K562 (cell line): ENCODE measurements at regions not wholly inside any gene's neighbourhood (a gene's known extent, or its start where the extent isn't known, plus 50 kb on each side); places are given as distances from the start of the nearest gene placed in this dataset.

Experiments
- ATAC-seq: fragments of 200-7000 bp; cut with Tn5 transposase; 3 replicates; pipeline ENCODE4 v1.9.1; 2020; ENCODE audit warnings: moderate library complexity
- BruUV-seq: library from RNA; stranded (reverse); fragments of 400-500 nt; replicated peaks from 2 replicates; lab custom pipeline; 2021; lab: Mats Ljungman, UMichigan
- CTCF ChIA-PET: fragments of 300-600 bp; formaldehyde crosslinking; extraction: SDS; loops from one replicate; lab custom pipeline; 2021; ENCODE audit warnings: low intra/inter-chr PET ratio; lab: Yijun Ruan, JAX
- POLR2A ChIA-PET: fragments of 300-600, 350-650 bp; sonication (Branson Sonifier 250); formaldehyde crosslinking; extraction: SDS; loops from one replicate; lab custom pipeline; 2021; ENCODE audit warnings: antibody characterized with exemption, inconsistent platforms; lab: Yijun Ruan, JAX
- DNase-seq, 4 experiments: peaks; one replicate each; pipeline versions ENCODE4 v3.0.0 to v3.0.0-alpha.2; 2011 to 2018; ENCODE audit warnings: low spot score in 3 of 4, mixed read lengths in 3 of 4; ENCODE audit errors: extremely low read depth in 1 of 4
- FAIRE-seq: peaks from 2 replicates; lab custom pipeline; 2011; peaks lifted over from hg19 to GRCh38; lab: Jason Lieb, UNC
- H2AFZ ChIP-seq: 2 replicates; pipeline ENCODE4 v1.6.0; 2011; ENCODE audit warnings: low read depth, low read length, control low read depth, inconsistent platforms
- H3K27ac ChIP-seq: fragments of 200-600 bp; 3 replicates; pipeline ENCODE4 v1.8.0; 2011; ENCODE audit warnings: low read depth, mild to moderate bottlenecking, control low read depth, inconsistent platforms, low read length, moderate library complexity, mixed read lengths; ENCODE audit errors: extremely low read depth
- H3K27me3 ChIP-seq, 2 experiments: fragments of 300-600 bp in 1 of 2; 2 replicates in 1 of 2; 3 replicates in 1 of 2; pipeline versions ENCODE4 v1.6.0 to v1.8.0; 2011; ENCODE audit warnings: inconsistent platforms in 2 of 2, low read length in 2 of 2, mild to moderate bottlenecking in 1 of 2, mixed read lengths in 1 of 2, moderate library complexity in 1 of 2; ENCODE audit not compliant: control insufficient read depth in 2 of 2, insufficient read depth in 2 of 2
- H3K36me3 ChIP-seq: fragments of 300-600 bp; 3 replicates; pipeline ENCODE4 v1.8.0; 2011; ENCODE audit warnings: mild to moderate bottlenecking, low read length, inconsistent platforms; ENCODE audit not compliant: control insufficient read depth, insufficient read depth
- H3K4me1 ChIP-seq, 2 experiments: fragments of 200-600 bp in 1 of 2; replicated peaks in 1 of 2; 2 replicates in 1 of 2; 3 replicates in 1 of 2; pipeline versions ENCODE4 v1.5.1 to v1.8.0; 2011; ENCODE audit warnings: inconsistent platforms in 2 of 2, low read length in 2 of 2, mild to moderate bottlenecking in 1 of 2, mixed read lengths in 1 of 2, moderate library complexity in 1 of 2; ENCODE audit not compliant: control insufficient read depth in 2 of 2, insufficient read depth in 2 of 2
- H3K4me2 ChIP-seq: 2 replicates; pipeline ENCODE4 v1.6.1; 2011; ENCODE audit warnings: low read length, control low read depth, inconsistent platforms, mixed read lengths; ENCODE audit not compliant: insufficient read depth
- H3K4me3 ChIP-seq: fragments of 200-600 bp; sonication (generic), shearing (Covaris generic); 2 replicates; pipeline ENCODE4 v1.5.1; 2016; ENCODE audit warnings: control low read depth, inconsistent platforms
- H3K79me2 ChIP-seq: fragments of 200-600 bp; 3 replicates; pipeline ENCODE4 v1.8.0; 2011; ENCODE audit warnings: low read length, inconsistent platforms; ENCODE audit not compliant: control insufficient read depth, insufficient read depth
- H3K9ac ChIP-seq, 2 experiments: 2 replicates each; pipeline versions ENCODE4 v1.6.0 to v1.6.1; 2011; ENCODE audit warnings: low read depth in 2 of 2, low read length in 2 of 2, control low read depth in 1 of 2, inconsistent platforms in 1 of 2, mild to moderate bottlenecking in 1 of 2, mixed read lengths in 1 of 2; ENCODE audit not compliant: insufficient read depth in 1 of 2
- H3K9me1 ChIP-seq: one replicate; pipeline ENCODE4 v1.6.0; 2011; ENCODE audit warnings: inconsistent platforms, mild to moderate bottlenecking, low read length, moderate library complexity; ENCODE audit not compliant: control insufficient read depth, insufficient read depth
- H3K9me3 ChIP-seq: replicated peaks from 2 replicates; pipeline ENCODE4 v1.5.1; 2011; ENCODE audit warnings: low read depth, low read length, inconsistent platforms; ENCODE audit not compliant: control insufficient read depth, insufficient read depth
- H4K20me1 ChIP-seq: replicated peaks from 2 replicates; pipeline ENCODE4 v1.6.1; 2011; ENCODE audit warnings: low read length, inconsistent platforms, mixed read lengths; ENCODE audit not compliant: control insufficient read depth, insufficient read depth
- CBX3 ChIP-seq, 2 experiments: IDR thresholded peaks; 1 replicate in 1 of 2; 2 replicates in 1 of 2; pipeline ENCODE4 v1.6.1; 2012; ENCODE audit warnings: inconsistent platforms in 2 of 2, low read length in 2 of 2, borderline replicate concordance in 1 of 2, control low read depth in 1 of 2
- LEF1 ChIP-seq: fragments of 450-650 bp; IDR thresholded peaks from 2 replicates; pipeline ENCODE4 v1.6.1; 2016; ENCODE audit warnings: mild to moderate bottlenecking
- PHB2 ChIP-seq: fragments of 450-650 bp; IDR thresholded peaks from 2 replicates; pipeline ENCODE4 v1.6.1; 2017; ENCODE audit warnings: low read depth
- SMARCA5 ChIP-seq: fragments of 450-650 bp; IDR thresholded peaks from 2 replicates; pipeline ENCODE4 v1.6.1; 2016
- XRCC5 ChIP-seq: fragments of 200-400 bp; formaldehyde crosslinking; IDR thresholded peaks from 2 replicates; pipeline ENCODE4 v1.6.1; 2017; ENCODE audit warnings: low read depth, mild to moderate bottlenecking, low read length
- YY1 ChIP-seq, 3 experiments: IDR thresholded peaks; 2 replicates each; pipeline ENCODE4 v1.6.1; 2011; ENCODE audit warnings: low read length in 2 of 3, mild to moderate bottlenecking in 2 of 3, moderate library complexity in 2 of 3, borderline replicate concordance in 1 of 3, control low read depth in 1 of 3, low read depth in 1 of 3; ENCODE audit not compliant: insufficient read depth in 3 of 3, insufficient replicate concordance in 2 of 3, control insufficient read depth in 1 of 3, insufficient read length in 1 of 3; ENCODE audit errors: extremely low read depth in 1 of 3
- WGBS: fragments of 100-300 bp; shearing (Covaris generic); methylation state at CpG from one replicate; pipeline ENCODE4 v1.1.6; 2016; ENCODE audit warnings: low coverage, mixed read lengths; ENCODE audit not compliant: insufficient coverage; ENCODE audit errors: missing lambda C conversion rate; 5-methylcytosine and 5-hydroxymethylcytosine counted together
- in situ Hi-C: fragments of 300-500 bp; cut with MboI; formaldehyde crosslinking; loops from 4 replicates; pipeline ENCODE4 v1.15.0; 2018; ENCODE audit warnings: inconsistent platforms, mixed read lengths
- intact Hi-C: fragments of 100-400 bp; cut with micrococcal nuclease; formaldehyde crosslinking; loops from 2 replicates; pipeline ENCODE4 v1.14.2; 2022
- TF ChIP-seq, protein P1 (sequence below): fragments of 250-450 bp; sonication (Bioruptor Pico); IDR thresholded peaks from 2 replicates; pipeline ENCODE4 v1.8.0; 2022; ENCODE audit warnings: inconsistent platforms, mild to moderate bottlenecking, moderate library complexity, borderline replicate concordance

GRCh38 chr22:27105142-27106025 lies 448.0 kb downstream of the MIAT start:
- BruUV-seq = no TSS peak
- in situ Hi-C loops (no loop called here), intact Hi-C loops (no loop called here)
- TF ChIP-seq, protein P1, sequence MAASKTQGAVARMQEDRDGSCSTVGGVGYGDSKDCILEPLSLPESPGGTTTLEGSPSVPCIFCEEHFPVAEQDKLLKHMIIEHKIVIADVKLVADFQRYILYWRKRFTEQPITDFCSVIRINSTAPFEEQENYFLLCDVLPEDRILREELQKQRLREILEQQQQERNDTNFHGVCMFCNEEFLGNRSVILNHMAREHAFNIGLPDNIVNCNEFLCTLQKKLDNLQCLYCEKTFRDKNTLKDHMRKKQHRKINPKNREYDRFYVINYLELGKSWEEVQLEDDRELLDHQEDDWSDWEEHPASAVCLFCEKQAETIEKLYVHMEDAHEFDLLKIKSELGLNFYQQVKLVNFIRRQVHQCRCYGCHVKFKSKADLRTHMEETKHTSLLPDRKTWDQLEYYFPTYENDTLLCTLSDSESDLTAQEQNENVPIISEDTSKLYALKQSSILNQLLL (CRISPR knock-in tag) = no peak
- TF ChIP-seq LEF1 (no peak), XRCC5 (no peak)
- H3K27ac ChIP-seq = no peak overlapping the region
- no peak overlapping the region for H3K9ac ChIP-seq
- no peak for FAIRE-seq
- no peaks in the 10 kb centered on the region for H3K79me2 ChIP-seq
- no peak for ATAC-seq
- no peaks in the 10 kb centered on the region for H3K9me1 ChIP-seq
- H3K4me3 ChIP-seq = no peak overlapping the region
- H4K20me1 ChIP-seq = no peaks in the 10 kb centered on the region
- H3K36me3 ChIP-seq = no peaks in the 10 kb centered on the region
- no peak overlapping the region for H3K4me2 ChIP-seq
- H3K4me1 ChIP-seq = no peaks in the 10 kb centered on the region
- POLR2A ChIA-PET = no interaction called here
- 0% methylated on average over 10 of the region's 11 CpGs for WGBS
- H2AFZ ChIP-seq = no peak overlapping the region
- CTCF ChIA-PET = no interaction called here
- no peaks in the 10 kb centered on the region for H3K9me3 ChIP-seq
- no peak for DNase-seq
- H3K27me3 ChIP-seq = no peaks in the 10 kb centered on the region

DNA sequence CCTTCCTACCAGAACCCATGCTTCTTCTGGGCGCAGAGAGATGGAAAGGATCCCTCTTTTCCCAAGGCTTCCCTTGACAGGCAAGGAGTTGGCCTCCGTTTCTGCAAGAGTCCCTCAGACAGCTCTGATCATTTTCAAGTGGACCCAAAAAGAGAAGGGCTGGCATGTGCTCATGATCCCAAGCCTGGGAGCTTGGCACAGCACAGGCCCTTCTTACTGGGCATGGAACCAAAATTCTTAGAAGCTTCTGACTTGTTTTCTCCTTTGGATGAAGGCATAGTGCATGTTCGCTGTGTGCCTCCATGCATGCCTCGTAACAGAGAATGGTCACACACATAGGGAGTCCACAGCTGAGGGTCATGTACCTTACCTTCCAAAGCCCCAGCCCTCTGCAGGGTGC lies 449.6 kb downstream of the MIAT start:
- Histone ChIP-seq H3K36me3 (no peaks in the 10 kb centered on the region), H3K27me3 (no peaks in the 10 kb centered on the region), H3K79me2 (no peaks in the 10 kb centered on the region), H3K9me3 (no peaks in the 10 kb centered on the region), H3K9ac (no peak overlapping the region), H2AFZ (no peak overlapping the region), H4K20me1 (no peaks in the 10 kb centered on the region), H3K4me3 (no peak overlapping the region), H3K4me2 (no peak overlapping the region), H3K4me1 (no peaks in the 10 kb centered on the region), H3K27ac (no peak overlapping the region), H3K9me1 (no peaks in the 10 kb centered on the region)
- ATAC-seq (no peak), FAIRE-seq (no peak), DNase-seq (no peak)
- TF ChIP-seq CBX3 (IDR thresholded peaks at IDR 0.05; ENCODE audit: borderline replicate concordance in 1 of 2, low read length in 2 of 2) (no peak), YY1 (IDR thresholded peaks at IDR 0.05; ENCODE audit: borderline replicate concordance in 1 of 3, control insufficient read depth in 1 of 3, extremely low read depth in 1 of 3, insufficient read depth in 3 of 3, insufficient read length in 1 of 3, insufficient replicate concordance in 2 of 3, low read depth in 1 of 3, low read length in 2 of 3) (no peak), PHB2 (no peak), SMARCA5 (no peak)
- ChIA-PET POLR2A (no interaction called here), CTCF (no interaction called here)
- WGBS = 0% methylated on average over 4 of the region's 4 CpGs
- intact Hi-C loops = no loop called here
- BruUV-seq = no TSS peak
- in situ Hi-C loops = no loop called here
